WTC11 (cell line): ENCODE measurements at regions not wholly inside any gene's neighbourhood (a gene's known extent, or its start where the extent isn't known, plus 50 kb on each side); places are given as distances from the start of the nearest gene placed in this dataset.

ENCODE experiments used
- ATF6 ChIP-seq: sonication (generic); formaldehyde crosslinking; IDR thresholded peaks from 2 replicates; pipeline ENCODE4 v1.8.1; 2023; ENCODE audit warnings: mild to moderate bottlenecking, missing genetic modification reagents
- CTCF ChIP-seq: fragments of 200-600 bp; IDR thresholded peaks from 2 replicates; pipeline ENCODE4 v1.8.0; 2022; ENCODE audit warnings: antibody characterized with exemption
- ELF4 ChIP-seq: sonication (generic); formaldehyde crosslinking; IDR thresholded peaks from 2 replicates; pipeline ENCODE4 v1.8.1; 2022; ENCODE audit warnings: low read depth, mild to moderate bottlenecking, moderate library complexity, missing genetic modification reagents
- ETV6 ChIP-seq: sonication (generic); formaldehyde crosslinking; IDR thresholded peaks from 2 replicates; pipeline ENCODE4 v1.8.1; 2022; ENCODE audit warnings: mild to moderate bottlenecking, missing genetic modification reagents
- HMGXB4 ChIP-seq: sonication (generic); formaldehyde crosslinking; IDR thresholded peaks from 2 replicates; pipeline ENCODE4 v1.8.1; 2023; ENCODE audit warnings: mild to moderate bottlenecking, moderate library complexity, missing genetic modification reagents
- MAX ChIP-seq: sonication (generic); formaldehyde crosslinking; IDR thresholded peaks from 2 replicates; pipeline ENCODE4 v1.8.0; 2022; ENCODE audit warnings: mild to moderate bottlenecking, missing genetic modification reagents
- NFE2L1 ChIP-seq: sonication (generic); formaldehyde crosslinking; IDR thresholded peaks from 2 replicates; pipeline ENCODE4 v1.8.1; 2023; ENCODE audit warnings: missing genetic modification reagents
- NFYB ChIP-seq: sonication (generic); formaldehyde crosslinking; conservative IDR thresholded peaks from 2 replicates; pipeline ENCODE4 v1.8.0; 2022; ENCODE audit warnings: low read depth, missing genetic modification reagents
- TCF7 ChIP-seq: sonication (generic); formaldehyde crosslinking; IDR thresholded peaks from 2 replicates; pipeline ENCODE4 v1.8.0; 2022; ENCODE audit warnings: mild to moderate bottlenecking, low read depth, missing genetic modification reagents, moderate library complexity
- USF2 ChIP-seq: sonication (generic); formaldehyde crosslinking; IDR thresholded peaks from 2 replicates; pipeline ENCODE4 v1.8.1; 2023; ENCODE audit warnings: mild to moderate bottlenecking, missing genetic modification reagents, moderate library complexity
- ZMAT4 ChIP-seq: fragments of 250-450 bp; sonication (Bioruptor Pico); IDR thresholded peaks from 2 replicates; pipeline ENCODE4 v1.9.0; 2021; ENCODE audit warnings: mild to moderate bottlenecking

GRCh38 chr2:138185827-138186226, 221.6 kb downstream of the HNMT start:
- TF ChIP-seq CTCF, result no peak
- no peak for TF ChIP-seq NFYB (CRISPR knock-in tag)
- no peak for TF ChIP-seq NFE2L1
- TF ChIP-seq TCF7 (CRISPR knock-in tag), result no peak
- no peak for TF ChIP-seq ETV6 (CRISPR knock-in tag)
- TF ChIP-seq ELF4 (CRISPR knock-in tag), result no peak
- TF ChIP-seq ATF6 (CRISPR knock-in tag), result no peak
- TF ChIP-seq MAX (CRISPR knock-in tag), result no peak
- TF ChIP-seq ZMAT4, result no peak
- no peak for TF ChIP-seq HMGXB4 (CRISPR knock-in tag)
- no peak for TF ChIP-seq USF2 (CRISPR knock-in tag)
